Thymus (tissue), 11 donors: ENCODE measurements at regions not wholly inside any gene's neighbourhood (a gene's known extent, or its start where the extent isn't known, plus 50 kb on each side); places are given as distances from the start of the nearest gene placed in this dataset.

Experiments used
- DNase-seq, 9 donors: peaks; one replicate each; pipeline ENCODE4 v3.0.0-alpha.2; 2013; ENCODE audit warnings: low spot score in 9 of 9, low read depth in 6 of 9, missing footprints in 1 of 9
- H3K27ac ChIP-seq, 2 donors: one replicate each; pipeline ENCODE4 v1.5.1; 2013; ENCODE audit warnings: control low read depth in 1 of 2, low read depth in 1 of 2, low read length in 1 of 2, mild to moderate bottlenecking in 1 of 2, moderate library complexity in 1 of 2
- H3K27me3 ChIP-seq, 2 donors: one replicate each; pipeline ENCODE4 v1.5.1; 2013; ENCODE audit warnings: low read length in 1 of 2; ENCODE audit not compliant: control insufficient read depth in 2 of 2, insufficient read depth in 1 of 2
- H3K36me3 ChIP-seq, 2 donors: one replicate each; pipeline ENCODE4 v1.5.1; 2013; ENCODE audit warnings: low read length in 1 of 2, mild to moderate bottlenecking in 1 of 2, moderate library complexity in 1 of 2; ENCODE audit not compliant: control insufficient read depth in 2 of 2, insufficient read depth in 2 of 2
- H3K4me1 ChIP-seq, 2 donors: one replicate each; pipeline ENCODE4 v1.5.1; 2013; ENCODE audit warnings: low read length in 2 of 2; ENCODE audit not compliant: control insufficient read depth in 2 of 2, insufficient read depth in 2 of 2
- H3K4me3 ChIP-seq, 2 donors: one replicate each; pipeline ENCODE4 v1.5.1; 2013; ENCODE audit warnings: low read length in 2 of 2, control low read depth in 1 of 2, mild to moderate bottlenecking in 1 of 2
- H3K9me3 ChIP-seq, 2 donors: one replicate each; pipeline ENCODE4 v1.5.1; 2013; ENCODE audit warnings: low read length in 1 of 2, mild to moderate bottlenecking in 1 of 2; ENCODE audit not compliant: control insufficient read depth in 2 of 2, insufficient read depth in 1 of 2
- WGBS: extraction: QIAGEN DNeasy Blood & Tissue Kit; methylation state at CpG from one replicate; pipeline ENCODE4 v1.1.7; 2013; 5-methylcytosine and 5-hydroxymethylcytosine counted together
- donor health status: healthy.

GRCh38 chr11:134517621-134518293 is 105.7 kb upstream of the B3GAT1 start:
- no peak for DNase-seq
- 84% methylated on average over 14 of the region's 14 CpGs for WGBS

GRCh38 chr11:134517115-134517514 is 105.1 kb upstream of the B3GAT1 start:
- Histone ChIP-seq H3K9me3 (no peaks in the 10 kb centered on the region), H3K4me1 (peaks cover 0 to 17% of the 10 kb centered on the region in 2 donors), H3K36me3 (no peaks in the 10 kb centered on the region), H3K4me3 (no peak overlapping the region), H3K27ac (no peak overlapping the region), H3K27me3 (no peaks in the 10 kb centered on the region)
- no peak for DNase-seq
- WGBS = 93% methylated on average over 6 of the region's 6 CpGs

More at GRCh38 chr11:134517621-134518293, 105.7 kb upstream of the B3GAT1 start:
- H3K27ac ChIP-seq = no peak overlapping the region
- no peak overlapping the region for H3K4me3 ChIP-seq
- H3K36me3 ChIP-seq = no peaks in the 10 kb centered on the region
- no peaks in the 10 kb centered on the region for H3K27me3 ChIP-seq
- H3K9me3 ChIP-seq = no peaks in the 10 kb centered on the region
- peaks cover 0 to 17% of the 10 kb centered on the region in 2 donors for H3K4me1 ChIP-seq

- Histone ChIP-seq H3K4me1 (peaks cover 0 to 17% of the 10 kb centered on the region in 2 donors), H3K4me3 (no peak overlapping the region), H3K27me3 (no peaks in the 10 kb centered on the region), H3K9me3 (no peaks in the 10 kb centered on the region), H3K27ac (peak overlapping the region in 1 of 2 donors; percentile 62), H3K36me3 (no peaks in the 10 kb centered on the region)
- 65% methylated on average over 9 of the region's 9 CpGs for WGBS
- DNase-seq = peak in 7 of 9 donors; percentile 10 to 75 (median 39)
Measured at GRCh38 chr11:134516529-134516928, 104.5 kb upstream of the B3GAT1 start.

- WGBS = 94% methylated on average over 26 of the region's 26 CpGs
- no peak for DNase-seq
Measured at GRCh38 chr11:134515081-134515960, 103.3 kb upstream of the B3GAT1 start.

GRCh38 chr11:134514354-134514951 is 102.4 kb upstream of the B3GAT1 start:
- Histone ChIP-seq H3K27me3 (peaks cover 0 to 2% of the 10 kb centered on the region in 2 donors), H3K4me3 (no peak overlapping the region), H3K27ac (no peak overlapping the region), H3K36me3 (no peaks in the 10 kb centered on the region), H3K4me1 (peaks cover 0 to 17% of the 10 kb centered on the region in 2 donors), H3K9me3 (no peaks in the 10 kb centered on the region)
- 83% methylated on average over 10 of the region's 10 CpGs for WGBS
- no peak for DNase-seq

More at GRCh38 chr11:134515081-134515960, 103.3 kb upstream of the B3GAT1 start:
- peaks cover 0 to 17% of the 10 kb centered on the region in 2 donors for H3K4me1 ChIP-seq
- H3K27ac ChIP-seq = no peak overlapping the region
- H3K9me3 ChIP-seq = no peaks in the 10 kb centered on the region
- H3K27me3 ChIP-seq = peaks cover 0 to 2% of the 10 kb centered on the region in 2 donors
- no peak overlapping the region for H3K4me3 ChIP-seq
- H3K36me3 ChIP-seq = no peaks in the 10 kb centered on the region

GRCh38 chr11:134513585-134514120 is 101.6 kb upstream of the B3GAT1 start:
- Histone ChIP-seq H3K9me3 (no peaks in the 10 kb centered on the region), H3K4me3 (no peak overlapping the region), H3K36me3 (no peaks in the 10 kb centered on the region), H3K27me3 (peaks cover 0 to 2% of the 10 kb centered on the region in 2 donors), H3K27ac (no peak overlapping the region), H3K4me1 (peaks cover 0 to 17% of the 10 kb centered on the region in 2 donors)
- 89% methylated on average over 18 of the region's 18 CpGs for WGBS
- DNase-seq = no peak

- Histone ChIP-seq H3K36me3 (no peaks in the 10 kb centered on the region), H3K27ac (no peak overlapping the region), H3K4me3 (no peak overlapping the region), H3K9me3 (no peaks in the 10 kb centered on the region), H3K4me1 (peaks cover 0 to 17% of the 10 kb centered on the region in 2 donors), H3K27me3 (peaks cover 0 to 2% of the 10 kb centered on the region in 2 donors)
- 91% methylated on average over 21 of the region's 21 CpGs for whole genome bisulfite sequencing
- DNase-seq = no peak
Measured at GRCh38 chr11:134512571-134513538, 100.8 kb upstream of the B3GAT1 start.

GRCh38 chr11:134512061-134512460 is 100.0 kb upstream of the B3GAT1 start:
- WGBS = 88% methylated on average over 7 of the region's 7 CpGs
- H3K36me3 ChIP-seq = no peaks in the 10 kb centered on the region
- peaks cover 0 to 16% of the 10 kb centered on the region in 2 donors for H3K4me1 ChIP-seq
- H3K27ac ChIP-seq = no peak overlapping the region
- no peaks in the 10 kb centered on the region for H3K9me3 ChIP-seq
- no peak overlapping the region for H3K4me3 ChIP-seq
- DNase-seq = no peak
- H3K27me3 ChIP-seq = peaks cover 0 to 2% of the 10 kb centered on the region in 2 donors
